Activated B cell treated with CpG ODN at 0.5 μM for 24 hours (primary cell): ENCODE measurements at regions not wholly inside any gene's neighbourhood (a gene's known extent, or its start where the extent isn't known, plus 50 kb on each side); places are given as distances from the start of the nearest gene placed in this dataset.

Source experiments
- ATAC-seq: fragments of 200-7000 bp; cut with Tn5 transposase; one replicate; pipeline ENCODE4 v1.10.0; 2021; ENCODE audit warnings: low read depth, mild to moderate bottlenecking, moderate library complexity
- CTCF ChIA-PET: fragments of 350-600 bp; sonication (Branson Sonifier 250); formaldehyde crosslinking; loops from one replicate; lab custom pipeline; 2021; ENCODE audit warnings: antibody characterized with exemption; lab: Charles Lee
- POLR2A ChIA-PET: fragments of 350-600 bp; sonication (Branson Sonifier 250); formaldehyde crosslinking; loops from one replicate; lab custom pipeline; 2021; ENCODE audit warnings: antibody characterized with exemption; lab: Charles Lee
- DNase-seq: peaks from one replicate; pipeline ENCODE4 v3.0.0; 2022
- H3K27ac Mint-ChIP-seq: one replicate; pipeline ENCODE4 v1.8.0; 2020; ENCODE audit warnings: mixed read lengths
- H3K27me3 Mint-ChIP-seq: one replicate; pipeline ENCODE4 v1.8.0; 2021; ENCODE audit warnings: mixed read lengths
- H3K36me3 Mint-ChIP-seq: one replicate; pipeline ENCODE4 v1.8.0; 2021; ENCODE audit warnings: low read depth, mixed read lengths
- H3K4me1 Mint-ChIP-seq: one replicate; pipeline ENCODE4 v1.8.0; 2021; ENCODE audit warnings: mixed read lengths
- H3K4me3 Mint-ChIP-seq: one replicate; pipeline ENCODE4 v1.8.0; 2020; ENCODE audit warnings: mild to moderate bottlenecking, mixed read lengths
- H3K9me3 Mint-ChIP-seq: one replicate; pipeline ENCODE4 v1.8.0; 2020; ENCODE audit warnings: mixed read lengths
- CTCF ChIP-seq: fragments of 200-600 bp; IDR thresholded peaks from one replicate; pipeline ENCODE4 v1.8.0; 2022; ENCODE audit warnings: antibody characterized with exemption, mild to moderate bottlenecking
- intact Hi-C: fragments of 100-400 bp; cut with micrococcal nuclease; formaldehyde crosslinking; loops from one replicate; pipeline ENCODE4 v1.15.1; 2024

DNA sequence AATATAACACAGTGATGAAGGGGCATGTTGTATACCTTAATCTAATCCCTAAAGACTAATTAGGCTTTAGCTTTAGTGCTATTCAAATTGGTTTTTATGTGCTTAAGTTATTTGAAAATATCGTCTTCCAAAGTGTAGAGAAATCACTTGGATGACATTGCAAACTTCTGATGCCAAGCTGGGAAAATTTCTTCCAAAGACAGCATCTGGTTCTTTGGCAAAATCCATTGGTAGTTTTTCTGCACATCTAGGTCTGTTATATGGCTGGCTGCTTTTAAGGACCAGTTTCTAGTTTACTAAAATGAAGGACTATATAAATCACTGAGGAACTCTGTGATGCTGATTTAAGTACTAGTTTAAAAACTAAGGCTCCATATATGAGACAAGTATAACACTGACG, 2362.3 kb downstream of the PCDH9 start:
- intact Hi-C loops = no loop called here
- Mint-ChIP-seq H3K27ac (no peak overlapping the region), H3K4me1 (no peaks in the 10 kb centered on the region), H3K36me3 (no peaks in the 10 kb centered on the region), H3K9me3 (peaks cover 13% of the 10 kb centered on the region), H3K27me3 (no peaks in the 10 kb centered on the region), H3K4me3 (no peak overlapping the region)
- TF ChIP-seq CTCF = no peak
- no peak for ATAC-seq
- CTCF ChIA-PET = no interaction called here
- no peak for DNase-seq
- POLR2A ChIA-PET = no interaction called here

DNA sequence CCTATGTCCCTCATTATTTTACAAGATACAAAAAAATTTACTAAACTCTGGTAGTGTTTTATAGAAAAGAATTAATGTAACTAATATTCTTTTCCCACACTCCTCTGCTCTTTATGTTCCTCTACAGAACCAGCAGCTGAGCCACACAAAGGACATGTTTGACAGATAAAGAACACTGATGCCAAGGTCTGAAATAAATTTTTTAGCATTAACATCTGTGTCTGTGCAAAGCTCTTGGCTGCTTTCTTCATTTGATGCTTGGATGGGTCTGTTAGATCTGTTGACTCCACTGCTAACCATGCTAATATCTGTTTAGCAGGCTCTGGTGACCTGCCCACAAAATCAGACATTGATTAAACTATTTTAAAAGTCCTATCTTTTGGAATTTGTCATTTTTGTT, 2363.8 kb downstream of the PCDH9 start:
- Mint-ChIP-seq H3K27me3 (no peaks in the 10 kb centered on the region), H3K36me3 (no peaks in the 10 kb centered on the region), H3K4me1 (no peaks in the 10 kb centered on the region), H3K27ac (no peak overlapping the region), H3K9me3 (peaks cover 9% of the 10 kb centered on the region), H3K4me3 (no peak overlapping the region)
- TF ChIP-seq CTCF = no peak
- DNase-seq (no peak), ATAC-seq (no peak)
- intact Hi-C loops = no loop called here
- ChIA-PET POLR2A (no interaction called here), CTCF (no interaction called here)

GRCh38 chr13:64855506-64855905, 2374.6 kb downstream of the PCDH9 start:
- Mint-ChIP-seq H3K27me3 (no peaks in the 10 kb centered on the region), H3K36me3 (no peaks in the 10 kb centered on the region), H3K9me3 (peaks cover 10% of the 10 kb centered on the region), H3K4me3 (no peak overlapping the region), H3K4me1 (no peaks in the 10 kb centered on the region), H3K27ac (no peak overlapping the region)
- POLR2A ChIA-PET = no interaction called here
- intact Hi-C loops = no loop called here
- ATAC-seq (no peak), DNase-seq (no peak)
- TF ChIP-seq CTCF = no peak
- CTCF ChIA-PET = no interaction called here

DNA sequence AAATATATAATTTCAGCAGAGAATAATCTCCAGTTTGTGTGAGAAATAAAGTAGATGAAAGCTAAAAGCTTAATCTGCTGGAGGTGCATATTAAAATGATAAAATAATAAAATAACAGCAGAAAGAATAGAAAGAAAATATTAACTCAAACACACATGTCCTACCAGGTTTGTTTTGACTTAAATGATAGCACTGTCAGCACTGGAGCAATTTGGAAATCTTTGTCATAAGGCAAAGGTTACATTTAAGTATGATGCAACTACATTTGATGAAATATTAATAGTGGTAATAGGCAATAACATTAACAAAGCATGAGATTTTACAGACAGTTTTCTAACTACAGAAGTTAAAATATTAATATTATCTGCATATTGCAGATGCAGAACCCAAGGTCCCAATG, 2380.1 kb downstream of the PCDH9 start:
- Mint-ChIP-seq H3K36me3 (no peaks in the 10 kb centered on the region), H3K4me1 (no peaks in the 10 kb centered on the region), H3K4me3 (no peak overlapping the region), H3K27me3 (no peaks in the 10 kb centered on the region), H3K27ac (no peak overlapping the region), H3K9me3 (peaks cover 4% of the 10 kb centered on the region)
- no peak for TF ChIP-seq CTCF
- POLR2A ChIA-PET = no interaction called here
- CTCF ChIA-PET = no interaction called here
- DNase-seq = no peak
- intact Hi-C loops = no loop called here
- ATAC-seq = no peak

- no peak for TF ChIP-seq CTCF
- H3K9me3 Mint-ChIP-seq = peaks cover 4% of the 10 kb centered on the region
- ChIA-PET CTCF (no interaction called here), POLR2A (no interaction called here)
- H3K36me3 Mint-ChIP-seq = no peaks in the 10 kb centered on the region
- no peak for ATAC-seq
- no peak for DNase-seq
- intact Hi-C loops = no loop called here
- no peaks in the 10 kb centered on the region for H3K27me3 Mint-ChIP-seq
- no peaks in the 10 kb centered on the region for H3K4me1 Mint-ChIP-seq
- no peak overlapping the region for H3K4me3 Mint-ChIP-seq
- no peak overlapping the region for H3K27ac Mint-ChIP-seq
Measured at GRCh38 chr13:64849196-64849595, 2380.9 kb downstream of the PCDH9 start.
